Left lung (tissue), 4 donors: ENCODE measurements at regions not wholly inside any gene's neighbourhood (a gene's known extent, or its start where the extent isn't known, plus 50 kb on each side); places are given as distances from the start of the nearest gene placed in this dataset.

Experiments
- ATAC-seq: fragments of 200-7000 bp; cut with Tn5 transposase; one replicate; pipeline ENCODE4 v1.9.1; 2020; ENCODE audit warnings: moderate library complexity
- DNase-seq, 4 donors: peaks; one replicate each; pipeline ENCODE4 v3.0.0-alpha.2; 2013 to 2020
- H3K27ac ChIP-seq, 2 donors: fragments of 200-600 bp; sonication (generic) in 1 of 2; one replicate each; pipeline versions ENCODE4 v1.5.0 to v1.8.0; 2020 to 2021
- H3K27me3 ChIP-seq, 2 donors: fragments of 200-600 bp; sonication (generic) in 1 of 2; one replicate each; pipeline versions ENCODE4 v1.5.0 to v1.8.0; 2020 to 2021
- H3K36me3 ChIP-seq, 2 donors: fragments of 200-600 bp; sonication (generic) in 1 of 2; one replicate each; pipeline versions ENCODE4 v1.5.0 to v1.8.0; 2020 to 2021
- H3K4me1 ChIP-seq, 2 donors: fragments of 200-600 bp; one replicate each; pipeline ENCODE4 v1.8.0; 2021
- H3K4me3 ChIP-seq, 2 donors: fragments of 200-600 bp; sonication (generic) in 1 of 2; one replicate each; pipeline versions ENCODE4 v1.5.0 to v1.8.0; 2020 to 2021; ENCODE audit warnings: mild to moderate bottlenecking in 1 of 2
- H3K9me3 ChIP-seq, 2 donors: fragments of 200-600 bp; sonication (generic) in 1 of 2; one replicate each; pipeline versions ENCODE4 v1.5.0 to v1.8.0; 2020 to 2021
- CTCF ChIP-seq, 2 donors: fragments of 200-600 bp; sonication (generic) in 1 of 2; IDR thresholded peaks; one replicate each; pipeline versions ENCODE4 v1.5.0 to v1.8.0; 2021; ENCODE audit warnings: antibody characterized with exemption in 2 of 2
- intact Hi-C, 2 donors: fragments of 100-400 bp; cut with DNase I; formaldehyde crosslinking; loops; one replicate each; pipeline versions ENCODE4 v1.11.2 to v1.14.2; 2022
- donor health status: DM: no; HTN: yes; CAD: no.
- donor health status: DM: no; HTN: no; CAD: no.

GRCh38 chr6:147716434-147716833 lies 207.9 kb downstream of the SAMD5 start:
- Histone ChIP-seq H3K4me3 (no peak overlapping the region), H3K4me1 (no peaks in the 10 kb centered on the region), H3K27me3 (no peaks in the 10 kb centered on the region), H3K9me3 (peaks cover 0 to 9% of the 10 kb centered on the region in 2 donors), H3K36me3 (no peaks in the 10 kb centered on the region), H3K27ac (no peak overlapping the region)
- DNase-seq = no peak
- TF ChIP-seq CTCF (IDR thresholded peaks at IDR 0.05) = no peak
- intact Hi-C loops = no loop called here
- ATAC-seq = no peak

GRCh38 chr6:147717991-147718390 lies 209.5 kb downstream of the SAMD5 start:
- H3K9me3 ChIP-seq = peaks cover 0 to 15% of the 10 kb centered on the region in 2 donors
- no peak overlapping the region for H3K27ac ChIP-seq
- H3K36me3 ChIP-seq = no peaks in the 10 kb centered on the region
- DNase-seq (no peak), ATAC-seq (no peak)
- no peak overlapping the region for H3K4me3 ChIP-seq
- TF ChIP-seq CTCF (IDR thresholded peaks at IDR 0.05) = no peak
- intact Hi-C loops = no loop called here
- H3K4me1 ChIP-seq = no peaks in the 10 kb centered on the region
- H3K27me3 ChIP-seq = no peaks in the 10 kb centered on the region

- ATAC-seq = no peak
These were observed 213.7 kb downstream of the SAMD5 start for GRCh38 chr6:147722158-147722557.

GRCh38 chr6:147724454-147724853 lies 216.0 kb downstream of the SAMD5 start:
- Histone ChIP-seq H3K27ac (no peak overlapping the region), H3K4me3 (no peak overlapping the region), H3K27me3 (no peaks in the 10 kb centered on the region), H3K4me1 (no peaks in the 10 kb centered on the region), H3K9me3 (peaks cover 0 to 9% of the 10 kb centered on the region in 2 donors), H3K36me3 (no peaks in the 10 kb centered on the region)
- DNase-seq (no peak), ATAC-seq (no peak)
- no peak for TF ChIP-seq CTCF (IDR thresholded peaks at IDR 0.05)
- intact Hi-C loops = no loop called here

More at GRCh38 chr6:147722158-147722557, 213.7 kb downstream of the SAMD5 start:
- H3K4me1 ChIP-seq = no peaks in the 10 kb centered on the region
- H3K36me3 ChIP-seq = no peaks in the 10 kb centered on the region
- peaks cover 0 to 9% of the 10 kb centered on the region in 2 donors for H3K9me3 ChIP-seq
- TF ChIP-seq CTCF (IDR thresholded peaks at IDR 0.05) = no peak
- no peaks in the 10 kb centered on the region for H3K27me3 ChIP-seq
- H3K4me3 ChIP-seq = no peak overlapping the region
- no peak overlapping the region for H3K27ac ChIP-seq
- no peak for DNase-seq
- intact Hi-C loops = no loop called here

GRCh38 chr6:147726342-147726741 lies 217.9 kb downstream of the SAMD5 start:
- ATAC-seq (no peak), DNase-seq (no peak)
- Histone ChIP-seq H3K9me3 (peaks cover 0 to 9% of the 10 kb centered on the region in 2 donors), H3K4me3 (no peak overlapping the region), H3K27ac (no peak overlapping the region), H3K36me3 (no peaks in the 10 kb centered on the region), H3K4me1 (no peaks in the 10 kb centered on the region), H3K27me3 (no peaks in the 10 kb centered on the region)
- TF ChIP-seq CTCF (IDR thresholded peaks at IDR 0.05) = no peak
- intact Hi-C loops = no loop called here
